ENCODE measurements at regions not wholly inside any gene's neighbourhood (a gene's known extent, or its start where the extent isn't known, plus 50 kb on each side); places are given as distances from the start of the nearest gene placed in this dataset.

- TF ChIP-seq ZNF558 (CRISPR knock-in tag; IDR thresholded peaks at IDR 0.05; ENCODE audit: borderline replicate concordance) (no peak), PHF21A (CRISPR knock-in tag; IDR thresholded peaks at IDR 0.05) (peak; percentile 43; the same call in 1 of the 2 replicates), ZNF788 (CRISPR knock-in tag; IDR thresholded peaks at IDR 0.05; ENCODE audit: borderline replicate concordance) (peak; percentile 52; the same call in 1 of the 2 replicates), GZF1 (CRISPR knock-in tag; IDR thresholded peaks at IDR 0.05) (no peak), IKZF1 (IDR thresholded peaks at IDR 0.05) (no peak), ZNF652 (CRISPR knock-in tag; IDR thresholded peaks at IDR 0.05; ENCODE audit: borderline replicate concordance, low read depth) (no peak), ZNF180 (CRISPR knock-in tag; IDR thresholded peaks at IDR 0.05; ENCODE audit: borderline replicate concordance, low read depth) (no peak), ZNF367 (CRISPR knock-in tag; IDR thresholded peaks at IDR 0.05; ENCODE audit: borderline replicate concordance) (no peak), ZNF776 (CRISPR knock-in tag; IDR thresholded peaks at IDR 0.05) (no peak), MTA1 (CRISPR knock-in tag; IDR thresholded peaks at IDR 0.05; ENCODE audit: borderline replicate concordance) (no peak), SIX1 (CRISPR knock-in tag; IDR thresholded peaks at IDR 0.05; ENCODE audit: borderline replicate concordance) (no peak), ZBTB38 (CRISPR knock-in tag; IDR thresholded peaks at IDR 0.05) (no peak), POLR2AphosphoS5 (IDR thresholded peaks at IDR 0.05; ENCODE audit: low read depth, low read length) (no peak), ATF3 (CRISPR knock-in tag; IDR thresholded peaks at IDR 0.05) (no peak), ATF7 (IDR thresholded peaks at IDR 0.05) (no peak), ATF7 (CRISPR knock-in tag; IDR thresholded peaks at IDR 0.05) (no peak), ESRRA (CRISPR knock-in tag; IDR thresholded peaks at IDR 0.05; ENCODE audit: low read depth) (no peak), TCF7 (IDR thresholded peaks at IDR 0.05; ENCODE audit: low read depth) (peak; percentile 31; the same call in 1 of the 2 replicates), HHEX (CRISPR knock-in tag; IDR thresholded peaks at IDR 0.05) (no peak), RARA (CRISPR knock-in tag; IDR thresholded peaks at IDR 0.05) (peak; percentile 54), ZFY (CRISPR knock-in tag; IDR thresholded peaks at IDR 0.05) (peak; percentile 52; the same call in 1 of the 2 replicates), DNMT1 (CRISPR knock-in tag; IDR thresholded peaks at IDR 0.05) (no peak), ZNF546 (CRISPR knock-in tag; conservative IDR thresholded peaks at IDR 0.05) (no peak)
- TF ChIP-seq, protein P1, sequence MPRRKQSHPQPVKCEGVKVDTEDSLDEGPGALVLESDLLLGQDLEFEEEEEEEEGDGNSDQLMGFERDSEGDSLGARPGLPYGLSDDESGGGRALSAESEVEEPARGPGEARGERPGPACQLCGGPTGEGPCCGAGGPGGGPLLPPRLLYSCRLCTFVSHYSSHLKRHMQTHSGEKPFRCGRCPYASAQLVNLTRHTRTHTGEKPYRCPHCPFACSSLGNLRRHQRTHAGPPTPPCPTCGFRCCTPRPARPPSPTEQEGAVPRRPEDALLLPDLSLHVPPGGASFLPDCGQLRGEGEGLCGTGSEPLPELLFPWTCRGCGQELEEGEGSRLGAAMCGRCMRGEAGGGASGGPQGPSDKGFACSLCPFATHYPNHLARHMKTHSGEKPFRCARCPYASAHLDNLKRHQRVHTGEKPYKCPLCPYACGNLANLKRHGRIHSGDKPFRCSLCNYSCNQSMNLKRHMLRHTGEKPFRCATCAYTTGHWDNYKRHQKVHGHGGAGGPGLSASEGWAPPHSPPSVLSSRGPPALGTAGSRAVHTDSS (CRISPR knock-in tag; conservative IDR thresholded peaks at IDR 0.05): no peak
- TF ChIP-seq, protein P2, sequence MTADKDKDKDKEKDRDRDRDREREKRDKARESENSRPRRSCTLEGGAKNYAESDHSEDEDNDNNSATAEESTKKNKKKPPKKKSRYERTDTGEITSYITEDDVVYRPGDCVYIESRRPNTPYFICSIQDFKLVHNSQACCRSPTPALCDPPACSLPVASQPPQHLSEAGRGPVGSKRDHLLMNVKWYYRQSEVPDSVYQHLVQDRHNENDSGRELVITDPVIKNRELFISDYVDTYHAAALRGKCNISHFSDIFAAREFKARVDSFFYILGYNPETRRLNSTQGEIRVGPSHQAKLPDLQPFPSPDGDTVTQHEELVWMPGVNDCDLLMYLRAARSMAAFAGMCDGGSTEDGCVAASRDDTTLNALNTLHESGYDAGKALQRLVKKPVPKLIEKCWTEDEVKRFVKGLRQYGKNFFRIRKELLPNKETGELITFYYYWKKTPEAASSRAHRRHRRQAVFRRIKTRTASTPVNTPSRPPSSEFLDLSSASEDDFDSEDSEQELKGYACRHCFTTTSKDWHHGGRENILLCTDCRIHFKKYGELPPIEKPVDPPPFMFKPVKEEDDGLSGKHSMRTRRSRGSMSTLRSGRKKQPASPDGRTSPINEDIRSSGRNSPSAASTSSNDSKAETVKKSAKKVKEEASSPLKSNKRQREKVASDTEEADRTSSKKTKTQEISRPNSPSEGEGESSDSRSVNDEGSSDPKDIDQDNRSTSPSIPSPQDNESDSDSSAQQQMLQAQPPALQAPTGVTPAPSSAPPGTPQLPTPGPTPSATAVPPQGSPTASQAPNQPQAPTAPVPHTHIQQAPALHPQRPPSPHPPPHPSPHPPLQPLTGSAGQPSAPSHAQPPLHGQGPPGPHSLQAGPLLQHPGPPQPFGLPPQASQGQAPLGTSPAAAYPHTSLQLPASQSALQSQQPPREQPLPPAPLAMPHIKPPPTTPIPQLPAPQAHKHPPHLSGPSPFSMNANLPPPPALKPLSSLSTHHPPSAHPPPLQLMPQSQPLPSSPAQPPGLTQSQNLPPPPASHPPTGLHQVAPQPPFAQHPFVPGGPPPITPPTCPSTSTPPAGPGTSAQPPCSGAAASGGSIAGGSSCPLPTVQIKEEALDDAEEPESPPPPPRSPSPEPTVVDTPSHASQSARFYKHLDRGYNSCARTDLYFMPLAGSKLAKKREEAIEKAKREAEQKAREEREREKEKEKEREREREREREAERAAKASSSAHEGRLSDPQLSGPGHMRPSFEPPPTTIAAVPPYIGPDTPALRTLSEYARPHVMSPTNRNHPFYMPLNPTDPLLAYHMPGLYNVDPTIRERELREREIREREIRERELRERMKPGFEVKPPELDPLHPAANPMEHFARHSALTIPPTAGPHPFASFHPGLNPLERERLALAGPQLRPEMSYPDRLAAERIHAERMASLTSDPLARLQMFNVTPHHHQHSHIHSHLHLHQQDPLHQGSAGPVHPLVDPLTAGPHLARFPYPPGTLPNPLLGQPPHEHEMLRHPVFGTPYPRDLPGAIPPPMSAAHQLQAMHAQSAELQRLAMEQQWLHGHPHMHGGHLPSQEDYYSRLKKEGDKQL (CRISPR knock-in tag; IDR thresholded peaks at IDR 0.05; ENCODE audit: low read depth): no peak
Observed at GRCh38 chr4:53702334-53703266, 111.3 kb upstream of the LNX1 start (continued).
